OCI-LY7 (cell line): ENCODE measurements at regions not wholly inside any gene's neighbourhood (a gene's known extent, or its start where the extent isn't known, plus 50 kb on each side); places are given as distances from the start of the nearest gene placed in this dataset.

Experiments
- BruUV-seq: library from RNA; stranded (reverse); fragments of 400-500 nt; replicated peaks from 2 replicates; lab custom pipeline; 2021; lab: Mats Ljungman, UMichigan
- CTCF ChIA-PET: fragments of 300-600 bp; sonication (Branson Sonifier 250); formaldehyde crosslinking; loops from one replicate; lab custom pipeline; 2022; ENCODE audit warnings: antibody characterized with exemption; ENCODE audit not compliant: unreplicated experiment; lab: Charles Lee
- POLR2A ChIA-PET: fragments of 300-600 bp; sonication (Branson Sonifier 250); formaldehyde crosslinking; loops from one replicate; lab custom pipeline; 2022; ENCODE audit warnings: antibody characterized with exemption; lab: Charles Lee
- DNase-seq: peaks from one replicate; pipeline ENCODE4 v3.0.0-alpha.2; 2015; ENCODE audit warnings: low spot score
- H2AFZ ChIP-seq: fragments of 200-600 bp; sonication (generic), shearing (Covaris generic); 2 replicates; pipeline ENCODE4 v1.6.1; 2014; ENCODE audit warnings: mild to moderate bottlenecking, antibody characterized with exemption, low read length, moderate library complexity
- H3K27ac ChIP-seq: fragments of 200-600 bp; sonication (generic); 2 replicates; pipeline ENCODE4 v1.5.1; 2014; ENCODE audit warnings: mixed run types, low read depth, mild to moderate bottlenecking, moderate library complexity, low read length, inconsistent platforms; ENCODE audit not compliant: poor library complexity, severe bottlenecking
- H3K36me3 ChIP-seq: fragments of 200-600 bp; sonication (generic); 2 replicates; pipeline ENCODE4 v1.6.1; 2014; ENCODE audit warnings: mild to moderate bottlenecking, antibody characterized with exemption, low read length, moderate library complexity, mixed read lengths; ENCODE audit not compliant: insufficient read depth
- H3K4me1 ChIP-seq: fragments of 200-600 bp; sonication (generic); 2 replicates; pipeline ENCODE4 v1.5.1; 2014; ENCODE audit warnings: mild to moderate bottlenecking, low read length; ENCODE audit not compliant: insufficient read depth, poor library complexity, severe bottlenecking
- H3K4me2 ChIP-seq: fragments of 200-600 bp; sonication (generic); 2 replicates; pipeline ENCODE4 v1.6.1; 2014; ENCODE audit warnings: mild to moderate bottlenecking, low read length
- H3K4me3 ChIP-seq: fragments of 200-600 bp; sonication (generic); 2 replicates; pipeline ENCODE4 v1.5.1; 2014; ENCODE audit warnings: mild to moderate bottlenecking, low read depth, low read length; ENCODE audit not compliant: poor library complexity, severe bottlenecking
- H3K79me2 ChIP-seq: fragments of 200-600 bp; sonication (generic); 2 replicates; pipeline ENCODE4 v1.6.1; 2016; ENCODE audit warnings: low read depth, mild to moderate bottlenecking, low read length, moderate library complexity, mixed read lengths; ENCODE audit not compliant: insufficient read depth
- H3K9me2 ChIP-seq: fragments of 200-600 bp; sonication (generic); 2 replicates; pipeline ENCODE4 v1.6.1; 2016; ENCODE audit warnings: mild to moderate bottlenecking, low read length, mixed read lengths; ENCODE audit not compliant: insufficient read depth
- H3K9me3 ChIP-seq: fragments of 200-600 bp; sonication (generic); 2 replicates; pipeline ENCODE4 v1.6.1; 2014; ENCODE audit warnings: mild to moderate bottlenecking, mixed run types, low read length, mixed read lengths
- H4K20me1 ChIP-seq: fragments of 200-600 bp; sonication (generic); 2 replicates; pipeline ENCODE4 v1.6.1; 2014; ENCODE audit warnings: mild to moderate bottlenecking, antibody characterized with exemption, low read length, moderate library complexity, mixed read lengths; ENCODE audit not compliant: insufficient read depth
- CTCF ChIP-seq: fragments of 200-600 bp; sonication (generic); conservative IDR thresholded peaks from 2 replicates; pipeline ENCODE4 v1.5.1; 2014; ENCODE audit warnings: mild to moderate bottlenecking, antibody characterized with exemption, low read length, moderate library complexity, mixed read lengths
- EZH2phosphoT487 ChIP-seq: fragments of 200-600 bp; sonication (generic); IDR thresholded peaks from 2 replicates; pipeline ENCODE4 v1.6.1; 2018; ENCODE audit warnings: low read depth, borderline replicate concordance, mild to moderate bottlenecking, mixed run types, antibody characterized with exemption, low read length, moderate library complexity, mixed read lengths
- intact Hi-C: fragments of 100-400 bp; cut with micrococcal nuclease; formaldehyde crosslinking; loops from one replicate; pipeline ENCODE4 v1.10.0; 2022; ENCODE audit not compliant: unreplicated experiment

GRCh38 chr7:89975577-89975976, 178.7 kb upstream of the STEAP1 start:
- Histone ChIP-seq H3K79me2 (no peaks in the 10 kb centered on the region), H3K27ac (no peak overlapping the region), H3K4me1 (no peaks in the 10 kb centered on the region), H3K9me3 (no peaks in the 10 kb centered on the region), H3K9me2 (no peaks in the 10 kb centered on the region), H3K4me3 (no peak overlapping the region), H2AFZ (no peak overlapping the region), H3K36me3 (no peaks in the 10 kb centered on the region), H4K20me1 (no peaks in the 10 kb centered on the region), H3K4me2 (no peak overlapping the region)
- intact Hi-C loops: no loop called here
- no TSS peak for BruUV-seq
- no peak for DNase-seq
- TF ChIP-seq CTCF (no peak), EZH2phosphoT487 (no peak)
- ChIA-PET CTCF (no interaction called here), POLR2A (no interaction called here)

GRCh38 chr7:89987665-89988064, 166.6 kb upstream of the STEAP1 start:
- ChIA-PET CTCF (no interaction called here), POLR2A (interaction anchor here (1.0 kb wide), 1 partner anchor 17 kb away, joined by 3 read pairs; no protein-coding TSS in a partner anchor)
- no peak overlapping the region for H3K27ac ChIP-seq
- H3K4me1 ChIP-seq: no peaks in the 10 kb centered on the region
- no peak for DNase-seq
- no peak overlapping the region for H3K4me2 ChIP-seq
- intact Hi-C loops: no loop called here
- BruUV-seq: no TSS peak
- no peaks in the 10 kb centered on the region for H3K9me3 ChIP-seq
- no peaks in the 10 kb centered on the region for H4K20me1 ChIP-seq
- H3K79me2 ChIP-seq: no peaks in the 10 kb centered on the region
- no peak overlapping the region for H2AFZ ChIP-seq
- no peak for TF ChIP-seq EZH2phosphoT487
- TF ChIP-seq CTCF: no peak
- no peak overlapping the region for H3K4me3 ChIP-seq
- no peaks in the 10 kb centered on the region for H3K36me3 ChIP-seq
- no peaks in the 10 kb centered on the region for H3K9me2 ChIP-seq

- ChIA-PET CTCF (no interaction called here), POLR2A (interaction anchor here (1.0 kb wide), 1 partner anchor 18 kb away, joined by 3 read pairs; no protein-coding TSS in a partner anchor)
These were observed 166.2 kb upstream of the STEAP1 start for GRCh38 chr7:89988074-89988473.

More at GRCh38 chr7:89988074-89988473, 166.2 kb upstream of the STEAP1 start:
- no peaks in the 10 kb centered on the region for H3K9me2 ChIP-seq
- no TSS peak for BruUV-seq
- no peaks in the 10 kb centered on the region for H3K36me3 ChIP-seq
- TF ChIP-seq EZH2phosphoT487 (no peak), CTCF (no peak)
- H2AFZ ChIP-seq: no peak overlapping the region
- no peaks in the 10 kb centered on the region for H3K4me1 ChIP-seq
- no peaks in the 10 kb centered on the region for H3K9me3 ChIP-seq
- intact Hi-C loops: no loop called here
- H3K27ac ChIP-seq: no peak overlapping the region
- H3K4me3 ChIP-seq: no peak overlapping the region
- DNase-seq: no peak
- H4K20me1 ChIP-seq: no peaks in the 10 kb centered on the region
- H3K4me2 ChIP-seq: no peak overlapping the region
- H3K79me2 ChIP-seq: no peaks in the 10 kb centered on the region
